Vagina (tissue), 2 donors: ENCODE measurements at regions not wholly inside any gene's neighbourhood (a gene's known extent, or its start where the extent isn't known, plus 50 kb on each side); places are given as distances from the start of the nearest gene placed in this dataset.
"Not testable (repeated sequence)": the region's sequence is repeated elsewhere in the genome, so short reads cannot be mapped to it uniquely, and the experiment has no call there.

Experiments
- DNase-seq, 2 donors: peaks; one replicate each; pipeline ENCODE4 v3.0.0-alpha.2; 2017; ENCODE audit errors: extremely low spot score in 2 of 2
- H3K27ac ChIP-seq: fragments of 200-600 bp; sonication (generic); one replicate; pipeline ENCODE4 v1.5.1; 2019
- H3K27me3 ChIP-seq: fragments of 200-600 bp; sonication (generic); one replicate; pipeline ENCODE4 v1.5.1; 2019
- H3K36me3 ChIP-seq, 2 donors: fragments of 200-600 bp; sonication (generic); one replicate each; pipeline ENCODE4 v1.5.1; 2017 to 2019
- H3K4me1 ChIP-seq: fragments of 200-600 bp; sonication (generic); one replicate; pipeline ENCODE4 v1.5.1; 2019
- H3K4me3 ChIP-seq, 2 donors: fragments of 200-600 bp; sonication (generic); 1 replicate in 1 of 2; 2 replicates in 1 of 2; pipeline ENCODE4 v1.5.1; 2016 to 2019
- H3K9me3 ChIP-seq: fragments of 200-600 bp; sonication (generic); one replicate; pipeline ENCODE4 v1.5.1; 2019
- intact Hi-C: fragments of 100-400 bp; cut with DNase I; formaldehyde crosslinking; loops from one replicate; pipeline ENCODE4 v1.15.1; 2023

GRCh38 chr1:143870388-143870787 lies 101.4 kb downstream of the FAM72C start:
- H3K4me3 ChIP-seq, H3K9me3 ChIP-seq, H3K4me1 ChIP-seq, H3K27ac ChIP-seq, intact Hi-C loops, H3K27me3 ChIP-seq, H3K36me3 ChIP-seq, DNase-seq: not testable (repeated sequence)

- H3K4me1 ChIP-seq, intact Hi-C loops, H3K27me3 ChIP-seq: not testable (repeated sequence)
Observed at GRCh38 chr1:143867590-143868220, 104.1 kb downstream of the FAM72C start.

GRCh38 chr1:143863901-143864520 lies 107.8 kb downstream of the FAM72C start:
- H3K4me3 ChIP-seq, H3K36me3 ChIP-seq, DNase-seq, H3K4me1 ChIP-seq, intact Hi-C loops, H3K9me3 ChIP-seq, H3K27me3 ChIP-seq, H3K27ac ChIP-seq: not testable (repeated sequence)

More at GRCh38 chr1:143867590-143868220, 104.1 kb downstream of the FAM72C start:
- not testable (repeated sequence) for H3K27ac ChIP-seq, H3K9me3 ChIP-seq, H3K36me3 ChIP-seq, DNase-seq, H3K4me3 ChIP-seq

GRCh38 chr1:143862722-143863121 lies 109.1 kb downstream of the FAM72C start:
- H3K4me3 ChIP-seq, H3K27me3 ChIP-seq, H3K27ac ChIP-seq, H3K4me1 ChIP-seq, H3K36me3 ChIP-seq, intact Hi-C loops, DNase-seq, H3K9me3 ChIP-seq: not testable (repeated sequence)

- H3K4me1 ChIP-seq, H3K27ac ChIP-seq, intact Hi-C loops, DNase-seq, H3K27me3 ChIP-seq, H3K9me3 ChIP-seq, H3K4me3 ChIP-seq, H3K36me3 ChIP-seq: not testable (repeated sequence)
Observed at GRCh38 chr1:143861306-143861705, 110.5 kb downstream of the FAM72C start.

- H3K4me3 ChIP-seq, DNase-seq, H3K27me3 ChIP-seq, intact Hi-C loops, H3K27ac ChIP-seq, H3K9me3 ChIP-seq, H3K4me1 ChIP-seq, H3K36me3 ChIP-seq: not testable (repeated sequence)
Observed at GRCh38 chr1:143855867-143856266, 115.9 kb downstream of the FAM72C start.

- H3K4me3 ChIP-seq, H3K4me1 ChIP-seq, H3K36me3 ChIP-seq, DNase-seq, H3K27me3 ChIP-seq, intact Hi-C loops, H3K9me3 ChIP-seq, H3K27ac ChIP-seq: not testable (repeated sequence)
Observed at GRCh38 chr1:143854069-143854468, 117.7 kb downstream of the FAM72C start.

- DNase-seq, intact Hi-C loops, H3K4me3 ChIP-seq, H3K36me3 ChIP-seq, H3K9me3 ChIP-seq, H3K4me1 ChIP-seq, H3K27ac ChIP-seq, H3K27me3 ChIP-seq: not testable (repeated sequence)
Observed at GRCh38 chr1:143850637-143851036, 121.1 kb downstream of the FAM72C start.

GRCh38 chr1:143848859-143849258 lies 122.9 kb downstream of the FAM72C start:
- H3K36me3 ChIP-seq, H3K4me1 ChIP-seq, intact Hi-C loops, H3K27me3 ChIP-seq, H3K4me3 ChIP-seq, DNase-seq, H3K9me3 ChIP-seq, H3K27ac ChIP-seq: not testable (repeated sequence)

- intact Hi-C loops = not testable (repeated sequence)
Observed at GRCh38 chr1:143845193-143845592, 126.6 kb downstream of the FAM72C start.

GRCh38 chr1:143842058-143842457 lies 129.7 kb downstream of the FAM72C start:
- H3K9me3 ChIP-seq, H3K36me3 ChIP-seq, H3K4me1 ChIP-seq, DNase-seq, H3K4me3 ChIP-seq, H3K27me3 ChIP-seq, H3K27ac ChIP-seq, intact Hi-C loops: not testable (repeated sequence)

More at GRCh38 chr1:143845193-143845592, 126.6 kb downstream of the FAM72C start:
- DNase-seq, H3K27me3 ChIP-seq, H3K4me3 ChIP-seq, H3K4me1 ChIP-seq, H3K27ac ChIP-seq, H3K36me3 ChIP-seq, H3K9me3 ChIP-seq: not testable (repeated sequence)

GRCh38 chr1:143839182-143839581 lies 132.6 kb downstream of the FAM72C start:
- intact Hi-C loops = not testable (repeated sequence)

GRCh38 chr1:143838598-143838929 lies 133.2 kb downstream of the FAM72C start:
- H3K4me1 ChIP-seq, H3K27ac ChIP-seq, DNase-seq, H3K36me3 ChIP-seq, H3K27me3 ChIP-seq, intact Hi-C loops, H3K4me3 ChIP-seq, H3K9me3 ChIP-seq: not testable (repeated sequence)

More at GRCh38 chr1:143839182-143839581, 132.6 kb downstream of the FAM72C start:
- H3K9me3 ChIP-seq, DNase-seq, H3K27ac ChIP-seq, H3K4me1 ChIP-seq, H3K27me3 ChIP-seq, H3K4me3 ChIP-seq, H3K36me3 ChIP-seq: not testable (repeated sequence)

- H3K4me3 ChIP-seq, DNase-seq, intact Hi-C loops: not testable (repeated sequence)
Observed at GRCh38 chr1:143837924-143838597, 133.7 kb downstream of the FAM72C start.

More at GRCh38 chr1:143837924-143838597, 133.7 kb downstream of the FAM72C start:
- not testable (repeated sequence) for H3K27me3 ChIP-seq, H3K9me3 ChIP-seq, H3K4me1 ChIP-seq, H3K36me3 ChIP-seq, H3K27ac ChIP-seq
